Neuronal stem cell (in vitro differentiated cells): ENCODE measurements at regions not wholly inside any gene's neighbourhood (a gene's known extent, or its start where the extent isn't known, plus 50 kb on each side); places are given as distances from the start of the nearest gene placed in this dataset.

Source experiments
- DNase-seq: peaks from one replicate; pipeline ENCODE4 v3.0.0-alpha.2; 2013; ENCODE audit warnings: low spot score
- H2AFZ ChIP-seq: one replicate; pipeline ENCODE4 v1.6.1; 2013; ENCODE audit warnings: mild to moderate bottlenecking, low read length, inconsistent platforms
- H2AK5ac ChIP-seq: 2 replicates; pipeline ENCODE4 v1.6.1; 2013; ENCODE audit warnings: low read depth, mild to moderate bottlenecking, inconsistent platforms, low read length, moderate library complexity, mixed read lengths
- H2BK120ac ChIP-seq: 2 replicates; pipeline ENCODE4 v1.6.1; 2013; ENCODE audit warnings: low read depth, mild to moderate bottlenecking, inconsistent platforms, low read length, moderate library complexity, mixed read lengths
- H2BK12ac ChIP-seq: one replicate; pipeline ENCODE4 v1.6.1; 2013; ENCODE audit warnings: low read length, inconsistent platforms
- H2BK15ac ChIP-seq: 2 replicates; pipeline ENCODE4 v1.6.1; 2013; ENCODE audit warnings: mild to moderate bottlenecking, low read length, inconsistent platforms, mixed read lengths
- H2BK5ac ChIP-seq: one replicate; pipeline ENCODE4 v1.6.1; 2013; ENCODE audit warnings: inconsistent platforms, mild to moderate bottlenecking, low read length, moderate library complexity
- H3K14ac ChIP-seq: one replicate; pipeline ENCODE4 v1.6.1; 2013; ENCODE audit warnings: low read length, inconsistent platforms
- H3K18ac ChIP-seq: 2 replicates; pipeline ENCODE4 v1.6.1; 2013; ENCODE audit warnings: low read length, inconsistent platforms
- H3K23ac ChIP-seq: 2 replicates; pipeline ENCODE4 v1.6.1; 2013; ENCODE audit warnings: low read depth, mild to moderate bottlenecking, mixed read lengths, low read length, inconsistent platforms; ENCODE audit not compliant: poor library complexity
- H3K27ac ChIP-seq: replicated peaks from 3 replicates; pipeline ENCODE4 v1.5.1; 2013; ENCODE audit warnings: low read length, inconsistent platforms
- H3K27me3 ChIP-seq, 3 experiments: 2 replicates each; pipeline ENCODE4 v1.6.1; 2013; ENCODE audit warnings: low read length in 3 of 3, mild to moderate bottlenecking in 2 of 3, inconsistent platforms in 1 of 3, low read depth in 1 of 3, mixed read lengths in 1 of 3, moderate library complexity in 1 of 3; ENCODE audit not compliant: control insufficient read depth in 3 of 3, insufficient read depth in 3 of 3
- H3K36me3 ChIP-seq, 2 donors: replicated peaks in 1 of 2; 2 replicates each; pipeline ENCODE4 v1.6.1; 2013; ENCODE audit warnings: low read length in 2 of 2; ENCODE audit not compliant: control insufficient read depth in 2 of 2, insufficient read depth in 2 of 2
- H3K4ac ChIP-seq: 2 replicates; pipeline ENCODE4 v1.6.1; 2013; ENCODE audit warnings: inconsistent platforms, mild to moderate bottlenecking, low read length, moderate library complexity
- H3K4me1 ChIP-seq, 2 donors: 1 replicate in 1 of 2; 2 replicates in 1 of 2; pipeline ENCODE4 v1.6.1; 2013; ENCODE audit warnings: low read length in 2 of 2, low read depth in 1 of 2; ENCODE audit not compliant: control insufficient read depth in 2 of 2, insufficient read depth in 1 of 2
- H3K4me2 ChIP-seq: one replicate; pipeline ENCODE4 v1.6.1; 2013; ENCODE audit warnings: mild to moderate bottlenecking, low read length, inconsistent platforms; ENCODE audit not compliant: insufficient read depth, poor library complexity, severe bottlenecking
- H3K4me3 ChIP-seq, 2 donors: 2 replicates each; pipeline ENCODE4 v1.5.1; 2013; ENCODE audit warnings: low read length in 2 of 2, mild to moderate bottlenecking in 2 of 2, inconsistent platforms in 1 of 2, moderate library complexity in 1 of 2
- H3K79me1 ChIP-seq: one replicate; pipeline ENCODE4 v1.6.1; 2013; ENCODE audit warnings: low read depth, mild to moderate bottlenecking, inconsistent platforms, low read length, moderate library complexity
- H3K9ac ChIP-seq: one replicate; pipeline ENCODE4 v1.6.1; 2013; ENCODE audit warnings: mild to moderate bottlenecking, low read depth, low read length, inconsistent platforms; ENCODE audit not compliant: poor library complexity
- H3K9me3 ChIP-seq, 2 donors: replicated peaks in 1 of 2; 2 replicates each; pipeline versions ENCODE3 to v1.6.1; 2013; ENCODE audit warnings: low read length in 2 of 2, mild to moderate bottlenecking in 2 of 2, inconsistent platforms in 1 of 2, low read depth in 1 of 2, mixed read lengths in 1 of 2, moderate library complexity in 1 of 2; ENCODE audit not compliant: control insufficient read depth in 2 of 2, insufficient read depth in 1 of 2
- H4K8ac ChIP-seq: one replicate; pipeline ENCODE4 v1.6.1; 2013; ENCODE audit warnings: low read depth, mild to moderate bottlenecking, inconsistent platforms, low read length, moderate library complexity
- H4K91ac ChIP-seq: one replicate; pipeline ENCODE4 v1.6.1; 2013; ENCODE audit warnings: low read length, low read depth, mild to moderate bottlenecking, inconsistent platforms; ENCODE audit not compliant: poor library complexity
- WGBS, 2 donors: extraction: QIAGEN DNeasy Blood & Tissue Kit; methylation state at CpG; one replicate each; pipeline ENCODE4 v1.1.7; 2013; ENCODE audit warnings: missing lambda C conversion rate in 2 of 2, mixed read lengths in 1 of 2; ENCODE audit not compliant: insufficient read length in 2 of 2, insufficient replicate concordance in 1 of 2; ENCODE audit errors: extremely low coverage in 2 of 2; 5-methylcytosine and 5-hydroxymethylcytosine counted together

- no peak overlapping the region for H2AFZ ChIP-seq
- H3K4me2 ChIP-seq: no peak overlapping the region
- H3K9me3 ChIP-seq: no peaks in the 10 kb centered on the region
- H3K79me1 ChIP-seq: no peaks in the 10 kb centered on the region
- no CpG with 5 or more reads among the region's 2 CpGs for WGBS, 2 donors
- no peak overlapping the region for H3K14ac ChIP-seq
- no peak overlapping the region for H2BK12ac ChIP-seq
- no peak overlapping the region for H3K4me3 ChIP-seq
- H3K4ac ChIP-seq: no peak overlapping the region
- H3K36me3 ChIP-seq: no peaks in the 10 kb centered on the region
- H3K23ac ChIP-seq: no peak overlapping the region
- DNase-seq: no peak
- no peak overlapping the region for H4K8ac ChIP-seq
- no peak overlapping the region for H3K27ac ChIP-seq
- H2BK15ac ChIP-seq: no peak overlapping the region
- no peak overlapping the region for H2BK5ac ChIP-seq
- no peak overlapping the region for H2BK120ac ChIP-seq
- peaks cover 0 to 3% of the 10 kb centered on the region in 2 donors for H3K4me1 ChIP-seq
- H3K9ac ChIP-seq: no peak overlapping the region
- H3K27me3 ChIP-seq: no peaks in the 10 kb centered on the region
- no peak overlapping the region for H4K91ac ChIP-seq
- H2AK5ac ChIP-seq: no peak overlapping the region
- H3K18ac ChIP-seq: no peak overlapping the region
Observed at GRCh38 chr6:155909710-155910109, 454.1 kb upstream of the NOX3 start.

- no peaks in the 10 kb centered on the region for H3K36me3 ChIP-seq
- no peak for DNase-seq
- H3K18ac ChIP-seq: no peak overlapping the region
- no peak overlapping the region for H3K14ac ChIP-seq
- no peak overlapping the region for H3K23ac ChIP-seq
- no peak overlapping the region for H3K4me3 ChIP-seq
- no peak overlapping the region for H2AK5ac ChIP-seq
- no peaks in the 10 kb centered on the region for H3K79me1 ChIP-seq
- H2BK15ac ChIP-seq: no peak overlapping the region
- H3K27me3 ChIP-seq: no peaks in the 10 kb centered on the region
- H3K9ac ChIP-seq: no peak overlapping the region
- H3K4ac ChIP-seq: no peak overlapping the region
- no peak overlapping the region for H2BK5ac ChIP-seq
- no peak overlapping the region for H3K4me2 ChIP-seq
- no CpG with 5 or more reads among the region's 3 CpGs for WGBS, 2 donors
- no peak overlapping the region for H4K8ac ChIP-seq
- H3K9me3 ChIP-seq: no peaks in the 10 kb centered on the region
- no peak overlapping the region for H2BK12ac ChIP-seq
- no peaks in the 10 kb centered on the region for H3K4me1 ChIP-seq
- H2BK120ac ChIP-seq: no peak overlapping the region
- H3K27ac ChIP-seq: no peak overlapping the region
- no peak overlapping the region for H2AFZ ChIP-seq
- no peak overlapping the region for H4K91ac ChIP-seq
Observed at GRCh38 chr6:155895641-155896040, 440.0 kb upstream of the NOX3 start.

GRCh38 chr6:155894758-155895157, 439.1 kb upstream of the NOX3 start:
- no peak overlapping the region for H2AK5ac ChIP-seq
- no peak overlapping the region for H3K9ac ChIP-seq
- H3K27ac ChIP-seq: no peak overlapping the region

GRCh38 chr6:155894262-155894661, 438.6 kb upstream of the NOX3 start:
- no peak overlapping the region for H4K91ac ChIP-seq
- H3K36me3 ChIP-seq: no peaks in the 10 kb centered on the region
- no peak overlapping the region for H2BK5ac ChIP-seq
- no peak overlapping the region for H2AK5ac ChIP-seq
- H3K23ac ChIP-seq: no peak overlapping the region
- no peak for DNase-seq
- no peaks in the 10 kb centered on the region for H3K27me3 ChIP-seq
- no peak overlapping the region for H2BK120ac ChIP-seq
- no peak overlapping the region for H3K4ac ChIP-seq
- H3K4me3 ChIP-seq: no peak overlapping the region
- H3K4me1 ChIP-seq: no peaks in the 10 kb centered on the region
- no peak overlapping the region for H3K14ac ChIP-seq
- no peak overlapping the region for H2BK12ac ChIP-seq
- no peak overlapping the region for H3K18ac ChIP-seq
- H2AFZ ChIP-seq: no peak overlapping the region
- no peak overlapping the region for H3K9ac ChIP-seq
- H3K9me3 ChIP-seq: no peaks in the 10 kb centered on the region
- WGBS, 2 donors: no CpG with 5 or more reads among the region's 4 CpGs
- H3K4me2 ChIP-seq: no peak overlapping the region
- no peak overlapping the region for H4K8ac ChIP-seq
- no peaks in the 10 kb centered on the region for H3K79me1 ChIP-seq
- no peak overlapping the region for H2BK15ac ChIP-seq
- H3K27ac ChIP-seq: no peak overlapping the region

More at GRCh38 chr6:155894758-155895157, 439.1 kb upstream of the NOX3 start:
- no peaks in the 10 kb centered on the region for H3K4me1 ChIP-seq
- no peak overlapping the region for H4K8ac ChIP-seq
- H3K9me3 ChIP-seq: no peaks in the 10 kb centered on the region
- H3K23ac ChIP-seq: no peak overlapping the region
- no peak overlapping the region for H3K4ac ChIP-seq
- no peak overlapping the region for H2BK120ac ChIP-seq
- no peak overlapping the region for H4K91ac ChIP-seq
- H2AFZ ChIP-seq: no peak overlapping the region
- no peak overlapping the region for H3K4me3 ChIP-seq
- no peak overlapping the region for H3K14ac ChIP-seq
- DNase-seq: no peak
- no CpG with 5 or more reads among the region's 5 CpGs for WGBS, 2 donors
- H2BK5ac ChIP-seq: no peak overlapping the region
- no peak overlapping the region for H3K18ac ChIP-seq
- no peaks in the 10 kb centered on the region for H3K79me1 ChIP-seq
- no peak overlapping the region for H2BK15ac ChIP-seq
- H3K4me2 ChIP-seq: no peak overlapping the region
- H3K36me3 ChIP-seq: no peaks in the 10 kb centered on the region
- H2BK12ac ChIP-seq: no peak overlapping the region
- no peaks in the 10 kb centered on the region for H3K27me3 ChIP-seq
